DOHH2 (cell line): ENCODE measurements at regions not wholly inside any gene's neighbourhood (a gene's known extent, or its start where the extent isn't known, plus 50 kb on each side); places are given as distances from the start of the nearest gene placed in this dataset.
A peak's percentile ranks its signal among the peaks of the same experiment; 100 is the strongest.

Experiments
- H3F3A ChIP-seq: fragments of 200-600 bp; sonication (generic), shearing (Covaris generic); 2 replicates; pipeline ENCODE4 v1.6.0; 2016; ENCODE audit warnings: antibody characterized with exemption, mild to moderate bottlenecking; ENCODE audit not compliant: control insufficient read depth, insufficient read depth
- H3K27ac ChIP-seq: fragments of 200-600 bp; sonication (generic); 2 replicates; pipeline ENCODE4 v1.5.1; 2014; ENCODE audit warnings: low read depth, mild to moderate bottlenecking, low read length, moderate library complexity
- H3K27me3 ChIP-seq: fragments of 200-600 bp; sonication (generic); 2 replicates; pipeline ENCODE4 v1.6.1; 2014; ENCODE audit warnings: mild to moderate bottlenecking, low read length, mixed read lengths; ENCODE audit not compliant: control insufficient read depth
- H3K36me3 ChIP-seq: fragments of 200-600 bp; sonication (generic); 2 replicates; pipeline ENCODE4 v1.6.1; 2014; ENCODE audit warnings: mild to moderate bottlenecking, low read length, moderate library complexity, mixed read lengths; ENCODE audit not compliant: control insufficient read depth
- H3K4me1 ChIP-seq: fragments of 200-600 bp; sonication (generic); 2 replicates; pipeline ENCODE4 v1.6.1; 2014; ENCODE audit warnings: mild to moderate bottlenecking, low read length, mixed read lengths; ENCODE audit not compliant: control insufficient read depth
- H3K4me2 ChIP-seq: fragments of 200-600 bp; sonication (generic); 2 replicates; pipeline ENCODE4 v1.6.0; 2014; ENCODE audit warnings: mild to moderate bottlenecking, low read length, moderate library complexity
- H3K4me3 ChIP-seq: fragments of 200-600 bp; sonication (generic); 2 replicates; pipeline ENCODE4 v1.5.1; 2014; ENCODE audit warnings: mild to moderate bottlenecking, low read length, mixed read lengths
- H3K79me2 ChIP-seq: fragments of 200-600 bp; sonication (generic); 2 replicates; pipeline ENCODE4 v1.6.1; 2014; ENCODE audit warnings: mild to moderate bottlenecking, low read length, mixed read lengths; ENCODE audit not compliant: control insufficient read depth
- H3K9me2 ChIP-seq: fragments of 200-600 bp; sonication (generic); replicated peaks from 2 replicates; pipeline ENCODE4 v1.6.1; 2014; ENCODE audit warnings: mild to moderate bottlenecking, low read length, mixed read lengths; ENCODE audit not compliant: control insufficient read depth
- H3K9me3 ChIP-seq: fragments of 200-600 bp; sonication (generic); 2 replicates; pipeline ENCODE4 v1.6.1; 2014; ENCODE audit warnings: antibody characterized with exemption, low read length, mixed read lengths; ENCODE audit not compliant: control insufficient read depth, insufficient read depth
- H4K20me1 ChIP-seq: fragments of 200-600 bp; sonication (generic); 2 replicates; pipeline ENCODE4 v1.6.0; 2014; ENCODE audit warnings: low read depth, mild to moderate bottlenecking, antibody characterized with exemption, low read length, moderate library complexity; ENCODE audit not compliant: control insufficient read depth, insufficient read depth
- CTCF ChIP-seq: fragments of 200-600 bp; sonication (generic); IDR thresholded peaks from one replicate; pipeline ENCODE4 v1.5.1; 2014; ENCODE audit warnings: antibody characterized with exemption, mild to moderate bottlenecking, low read depth, low read length; ENCODE audit not compliant: poor library complexity, severe bottlenecking
- EZH2phosphoT487 ChIP-seq: fragments of 200-600 bp; sonication (generic); IDR thresholded peaks from 2 replicates; pipeline ENCODE4 v1.6.1; 2017; ENCODE audit warnings: borderline replicate concordance, mild to moderate bottlenecking, antibody characterized with exemption, low read length, moderate library complexity, mixed read lengths

GRCh38 chr4:175999944-176000343, 65.7 kb upstream of the WDR17 start:
- no peaks in the 10 kb centered on the region for H3K9me2 ChIP-seq
- no peaks in the 10 kb centered on the region for H3K27me3 ChIP-seq
- H3F3A ChIP-seq, result no peaks in the 10 kb centered on the region
- H3K4me1 ChIP-seq, result peaks cover 36% of the 10 kb centered on the region
- H3K4me3 ChIP-seq, result no peak overlapping the region
- TF ChIP-seq EZH2phosphoT487 (no peak), CTCF (no peak)
- no peak overlapping the region for H3K27ac ChIP-seq
- no peak overlapping the region for H3K4me2 ChIP-seq
- no peaks in the 10 kb centered on the region for H3K36me3 ChIP-seq
- H3K79me2 ChIP-seq, result no peaks in the 10 kb centered on the region
- no peaks in the 10 kb centered on the region for H3K9me3 ChIP-seq
- H4K20me1 ChIP-seq, result no peaks in the 10 kb centered on the region

DNA sequence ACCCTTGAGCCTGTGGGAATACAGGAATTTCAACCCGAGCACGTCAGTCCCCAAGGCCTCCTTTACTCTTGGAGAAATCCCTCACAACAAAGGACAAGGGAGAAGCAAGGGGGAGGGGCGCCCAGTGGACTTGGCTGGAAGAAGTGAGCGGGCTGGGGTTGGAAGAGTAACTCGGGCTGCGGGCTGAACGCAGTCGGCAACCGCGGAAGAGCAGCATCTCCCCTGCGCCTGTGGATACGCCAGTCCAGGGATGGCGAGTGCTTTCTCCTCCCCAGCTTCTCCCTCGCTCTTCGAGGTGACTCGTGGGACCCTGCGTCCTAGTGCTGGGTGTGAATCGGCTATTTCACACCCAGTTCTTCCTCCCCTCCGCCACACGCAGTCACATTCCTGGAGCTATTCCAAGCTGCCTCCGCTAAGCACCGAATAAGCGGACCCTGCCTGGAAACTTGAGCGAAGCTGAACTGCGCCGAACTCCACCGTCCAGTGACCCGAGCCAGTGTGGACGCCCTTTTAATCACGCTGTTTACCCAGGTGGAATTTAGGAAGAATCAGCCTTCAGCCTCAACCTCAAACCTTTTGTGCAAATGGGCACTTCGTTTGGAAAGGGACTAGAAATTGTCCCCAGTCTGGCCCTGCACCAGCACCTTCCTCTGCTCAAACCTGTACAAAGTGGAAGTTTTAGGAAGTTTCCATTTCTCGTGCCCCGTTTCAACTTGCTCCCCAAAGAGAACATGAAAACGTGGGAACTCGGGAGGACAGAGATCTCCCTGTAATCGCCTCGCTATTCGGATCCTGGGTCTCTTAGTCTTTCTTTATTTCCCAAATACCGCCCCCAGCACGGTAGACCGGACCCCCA, 64.3 kb upstream of the WDR17 start:
- H3K4me1 ChIP-seq, result peaks cover 41% of the 10 kb centered on the region
- H3K4me2 ChIP-seq, result peak overlapping the region; percentile 80
- H3K9me3 ChIP-seq, result no peaks in the 10 kb centered on the region
- no peak overlapping the region for H3K27ac ChIP-seq
- 0 out of 2 replicates have a peak, but pooled peaks cover 3% of the 10 kb centered on the region for H3F3A ChIP-seq
- H3K79me2 ChIP-seq, result no peaks in the 10 kb centered on the region
- no peaks in the 10 kb centered on the region for H3K9me2 ChIP-seq
- peak overlapping the region; percentile 75 for H3K4me3 ChIP-seq
- TF ChIP-seq CTCF (no peak), EZH2phosphoT487 (no peak)
- H4K20me1 ChIP-seq, result no peaks in the 10 kb centered on the region
- no peaks in the 10 kb centered on the region for H3K36me3 ChIP-seq
- H3K27me3 ChIP-seq, result no peaks in the 10 kb centered on the region

DNA sequence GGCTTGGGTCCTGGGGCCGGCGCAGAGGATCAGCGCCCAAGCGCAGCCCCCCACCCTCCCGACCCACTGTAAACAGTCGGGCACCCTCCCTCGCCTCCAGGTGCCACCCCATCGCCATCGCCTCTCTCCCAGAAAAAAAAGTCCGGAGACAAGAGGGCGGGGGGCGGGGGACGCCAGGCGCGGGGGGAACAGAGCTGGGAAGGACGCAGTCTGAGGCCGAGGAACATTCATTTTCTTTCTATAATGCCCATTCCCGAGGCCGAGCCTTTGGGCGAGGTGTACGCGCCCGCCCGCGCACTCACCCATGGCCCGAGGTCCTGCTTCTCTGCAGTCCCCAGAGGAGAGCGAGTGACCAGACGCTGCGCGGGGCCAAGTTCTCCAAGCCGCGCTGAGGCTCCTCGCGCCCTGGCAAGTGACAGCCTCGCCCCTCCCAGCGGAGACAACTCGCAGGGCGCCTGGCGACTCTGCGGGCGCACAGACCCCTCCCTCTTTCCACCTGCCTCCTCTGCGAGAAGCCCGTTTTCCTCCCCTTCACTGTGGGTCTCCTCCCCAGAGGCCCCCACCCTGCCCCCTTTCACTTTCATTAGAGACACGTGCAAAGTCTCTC, 63.5 kb upstream of the WDR17 start:
- H3K27ac ChIP-seq, result no peak overlapping the region
- H3K36me3 ChIP-seq, result no peaks in the 10 kb centered on the region
- no peaks in the 10 kb centered on the region for H3K27me3 ChIP-seq
- H3K4me1 ChIP-seq, result peaks cover 41% of the 10 kb centered on the region
- no peaks in the 10 kb centered on the region for H4K20me1 ChIP-seq
- H3K4me2 ChIP-seq, result peak overlapping the region; percentile 80
- 0 out of 2 replicates have a peak, but pooled peaks cover 3% of the 10 kb centered on the region for H3F3A ChIP-seq
- no peaks in the 10 kb centered on the region for H3K9me3 ChIP-seq
- peak overlapping the region; percentile 75 for H3K4me3 ChIP-seq
- H3K79me2 ChIP-seq, result no peaks in the 10 kb centered on the region
- H3K9me2 ChIP-seq, result no peaks in the 10 kb centered on the region
- TF ChIP-seq EZH2phosphoT487 (no peak), CTCF (no peak)
